ENCODE measurements at regions not wholly inside any gene's neighbourhood (a gene's known extent, or its start where the extent isn't known, plus 50 kb on each side); places are given as distances from the start of the nearest gene placed in this dataset.
"Not testable (repeated sequence)": the region's sequence is repeated elsewhere in the genome, so short reads cannot be mapped to it uniquely, and the experiment has no call there.

- CTCF ChIA-PET; dilution Hi-C loops (cut with HindIII; ENCODE audit: low sequenced_read_pairs, unreplicated experiment); DNase-seq: not testable (repeated sequence)
Observed at GRCh38 chr3:75435794-75436400, 228.2 kb upstream of the FRG2C start.

GRCh38 chr3:75440986-75441385 lies 223.1 kb upstream of the FRG2C start:
- CTCF ChIA-PET; H2BK15ac ChIP-seq (ENCODE audit: low read depth, low read length); H4K5ac ChIP-seq (ENCODE audit: low read depth, low read length); H3K9ac ChIP-seq (ENCODE audit: low read depth, low read length); H3K79me1 ChIP-seq (ENCODE audit: low read depth in 1 of 2, low read length in 2 of 2); ATAC-seq (ENCODE audit: low read depth); DNase-seq; H3K27me3 ChIP-seq (ENCODE audit: control insufficient read depth, insufficient read depth, low read length); H2BK20ac ChIP-seq (ENCODE audit: low read depth, low read length); H3K18ac ChIP-seq (ENCODE audit: low read depth, low read length); H4K91ac ChIP-seq (ENCODE audit: insufficient read depth, low read depth, low read length); in situ Hi-C loops (cut with MboI; ENCODE audit: low sequenced_read_pairs); H2BK120ac ChIP-seq (ENCODE audit: low read depth, low read length); H3K4ac ChIP-seq (ENCODE audit: low read depth, low read length); H2AFZ ChIP-seq (replicated peaks; ENCODE audit: low read length, poor library complexity); H3K36me3 ChIP-seq (ENCODE audit: control insufficient read depth, insufficient read depth, low read length); H4K8ac ChIP-seq (ENCODE audit: low read depth in 2 of 2, low read length in 2 of 2); H3K14ac ChIP-seq (replicated peaks; ENCODE audit: low read depth, low read length); BruUV-seq (replicated peaks); POLR2A ChIA-PET (ENCODE audit: unreplicated experiment); H3K4me3 ChIP-seq (ENCODE audit: insufficient read depth, low read depth, low read length); intact Hi-C loops (cut with micrococcal nuclease); H2AK9ac ChIP-seq (replicated peaks; ENCODE audit: low read depth, low read length, poor library complexity); H4K20me1 ChIP-seq (ENCODE audit: insufficient read depth, low read length); H3K56ac ChIP-seq (ENCODE audit: extremely low read depth, insufficient read depth, low read length); H3K9me3 ChIP-seq (ENCODE audit: control insufficient read depth, insufficient read depth, low read length); H3K4me1 ChIP-seq (ENCODE audit: control insufficient read depth, insufficient read depth, low read length); H3K23ac ChIP-seq (ENCODE audit: low read depth, low read length); dilution Hi-C loops (cut with HindIII; ENCODE audit: low sequenced_read_pairs, unreplicated experiment); H3K27ac ChIP-seq (ENCODE audit: insufficient read depth, low read length); H2BK5ac ChIP-seq (ENCODE audit: low read depth, low read length, poor library complexity, severe bottlenecking); H3K9me1 ChIP-seq (ENCODE audit: insufficient read depth, low read length); H3K4me2 ChIP-seq (ENCODE audit: low read depth, low read length); H2AK5ac ChIP-seq (ENCODE audit: low read depth, low read length): not testable (repeated sequence)
- no CpG with 5 or more reads among the region's 7 CpGs for WGBS, 2 experiments (ENCODE audit: extremely low coverage in 2 of 2, insufficient read length in 1 of 2)

More at GRCh38 chr3:75435794-75436400, 228.2 kb upstream of the FRG2C start:
- H2AFZ ChIP-seq (replicated peaks; ENCODE audit: low read length, poor library complexity), result peak overlapping the region; percentile 88
- peak overlapping the region; percentile 73 for H2AK5ac ChIP-seq (ENCODE audit: low read depth, low read length)
- H2BK20ac ChIP-seq (ENCODE audit: low read depth, low read length); in situ Hi-C loops (cut with MboI; ENCODE audit: low sequenced_read_pairs); H2AK9ac ChIP-seq (replicated peaks; ENCODE audit: low read depth, low read length, poor library complexity); H3K4me1 ChIP-seq (ENCODE audit: control insufficient read depth, insufficient read depth, low read length); H4K20me1 ChIP-seq (ENCODE audit: insufficient read depth, low read length); POLR2A ChIA-PET (ENCODE audit: unreplicated experiment); ATAC-seq (ENCODE audit: low read depth); H2BK15ac ChIP-seq (ENCODE audit: low read depth, low read length); H3K36me3 ChIP-seq (ENCODE audit: control insufficient read depth, insufficient read depth, low read length); H3K9me3 ChIP-seq (ENCODE audit: control insufficient read depth, insufficient read depth, low read length); H3K9me1 ChIP-seq (ENCODE audit: insufficient read depth, low read length); BruUV-seq (replicated peaks); H3K27me3 ChIP-seq (ENCODE audit: control insufficient read depth, insufficient read depth, low read length): not testable (repeated sequence)
- peak overlapping the region; percentile 28; the same call in 1 of the 2 replicates for H3K23ac ChIP-seq (ENCODE audit: low read depth, low read length)
- peak overlapping the region; percentile 58 for H2BK5ac ChIP-seq (ENCODE audit: low read depth, low read length, poor library complexity, severe bottlenecking)
- H2BK120ac ChIP-seq (ENCODE audit: low read depth, low read length), result peak overlapping the region; percentile 9; the same call in 1 of the 2 replicates
- 0% methylated on average over 7 of the region's 38 CpGs; no CpG with 5 or more reads in 1 of the 2 experiments for WGBS, 2 experiments (ENCODE audit: extremely low coverage in 2 of 2, insufficient read length in 1 of 2)
- intact Hi-C loops (cut with micrococcal nuclease), result loop anchor here (10.0 kb wide), 1 partner anchor 669 kb away; no protein-coding TSS in a partner anchor
- peak overlapping the region; percentile 74 for H3K27ac ChIP-seq (ENCODE audit: insufficient read depth, low read length)
- peak overlapping the region; percentile 68; the same call in 1 of the 2 replicates for H3K18ac ChIP-seq (ENCODE audit: low read depth, low read length)
- peak overlapping the region; percentile 51 for H3K4ac ChIP-seq (ENCODE audit: low read depth, low read length)
- peak overlapping the region; percentile 44 to 87; a peak in 3 of 4 replicates for H4K8ac ChIP-seq (ENCODE audit: low read depth in 2 of 2, low read length in 2 of 2)
- H3K4me2 ChIP-seq (ENCODE audit: low read depth, low read length), result peak overlapping the region; percentile 93
- H3K56ac ChIP-seq (ENCODE audit: extremely low read depth, insufficient read depth, low read length), result peak overlapping the region; percentile 38
- peaks cover 7 to 15% of the 10 kb centered on the region in 2 experiments; a peak in 2 of 4 replicates for H3K79me1 ChIP-seq (ENCODE audit: low read depth in 1 of 2, low read length in 2 of 2)
- peak overlapping the region; percentile 57 for H4K5ac ChIP-seq (ENCODE audit: low read depth, low read length)
- H4K91ac ChIP-seq (ENCODE audit: insufficient read depth, low read depth, low read length), result peak overlapping the region; percentile 40; the same call in 1 of the 2 replicates
- H3K4me3 ChIP-seq (ENCODE audit: insufficient read depth, low read depth, low read length), result peak overlapping the region; percentile 65
- 0 out of 2 replicates have a peak, but pooled peaks have one; percentile 0 for TF ChIP-seq MAZ (IDR thresholded peaks at IDR 0.05; ENCODE audit: borderline replicate concordance, low read depth, low read length)
- peak overlapping the region; percentile 80 for H3K9ac ChIP-seq (ENCODE audit: low read depth, low read length)
- H3K14ac ChIP-seq (replicated peaks; ENCODE audit: low read depth, low read length), result peak overlapping the region; percentile 48

Data from IMR-90 (cell line).